GM19023 (cell line): ENCODE measurements at regions not wholly inside any gene's neighbourhood (a gene's known extent, or its start where the extent isn't known, plus 50 kb on each side); places are given as distances from the start of the nearest gene placed in this dataset.
"Not testable (repeated sequence)": the region's sequence is repeated elsewhere in the genome, so short reads cannot be mapped to it uniquely, and the experiment has no call there.

ENCODE experiments used
- ATAC-seq: cut with Tn5 transposase; IDR thresholded peaks from one replicate; pipeline ENCODE4 v1.9.1; 2021; ENCODE audit warnings: mild to moderate bottlenecking, moderate library complexity; ENCODE audit not compliant: unreplicated experiment

DNA sequence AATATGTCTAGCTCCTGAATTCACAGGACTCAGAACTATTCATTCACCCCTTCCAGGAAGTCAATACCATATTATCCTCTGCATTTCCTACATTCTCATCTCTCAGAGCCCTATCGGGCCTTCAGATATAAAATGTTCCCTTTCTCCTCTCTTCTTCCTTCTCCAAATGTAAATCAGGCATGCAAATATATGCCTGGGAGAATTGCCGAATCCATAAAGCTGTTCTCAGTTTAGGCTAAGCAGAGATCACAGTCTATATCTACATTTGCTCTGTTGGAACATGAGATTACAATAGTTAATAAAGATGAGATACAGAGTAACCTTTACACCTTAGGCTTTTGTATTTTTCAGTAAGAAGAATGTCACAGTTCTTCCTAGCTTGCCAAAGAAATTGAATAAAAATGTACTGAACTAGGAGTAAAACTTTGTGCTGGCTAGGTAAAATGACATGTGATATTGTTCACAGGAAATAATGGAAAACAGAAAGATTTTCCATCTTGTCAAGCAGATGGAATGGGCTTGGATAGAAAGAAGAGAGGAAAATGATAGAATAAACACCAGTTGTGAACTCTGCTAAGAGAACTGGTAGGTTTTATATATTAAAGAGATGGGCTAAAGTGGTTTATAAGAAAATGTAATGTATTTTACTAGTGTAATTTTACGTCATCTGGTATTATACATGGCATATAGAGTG is 161.5 kb downstream of the NRIP1 start:
- no peak for ATAC-seq

DNA sequence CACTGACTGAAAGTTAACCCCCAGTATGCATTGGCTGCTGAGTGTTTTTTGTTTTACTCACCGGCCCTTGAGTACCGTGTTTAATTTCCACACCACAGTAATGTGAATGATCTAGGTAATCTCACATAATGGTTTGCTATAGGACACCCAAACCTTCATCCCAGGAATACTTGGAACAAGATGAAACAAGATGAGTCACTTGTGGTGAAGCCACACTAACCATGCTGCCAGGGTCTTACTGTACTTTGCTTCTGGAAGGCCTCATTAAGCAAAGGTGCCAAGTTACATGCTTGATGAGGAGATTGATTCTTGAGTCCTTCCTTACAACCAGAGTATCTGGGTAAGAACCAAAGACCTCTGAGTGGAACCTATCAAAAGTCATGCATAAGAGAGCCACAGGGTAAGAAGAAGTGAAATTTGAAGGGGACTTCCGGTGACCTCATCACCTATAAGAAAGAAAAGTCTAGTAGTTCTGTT is 163.3 kb downstream of the NRIP1 start:
- peak; percentile 66 for ATAC-seq

DNA sequence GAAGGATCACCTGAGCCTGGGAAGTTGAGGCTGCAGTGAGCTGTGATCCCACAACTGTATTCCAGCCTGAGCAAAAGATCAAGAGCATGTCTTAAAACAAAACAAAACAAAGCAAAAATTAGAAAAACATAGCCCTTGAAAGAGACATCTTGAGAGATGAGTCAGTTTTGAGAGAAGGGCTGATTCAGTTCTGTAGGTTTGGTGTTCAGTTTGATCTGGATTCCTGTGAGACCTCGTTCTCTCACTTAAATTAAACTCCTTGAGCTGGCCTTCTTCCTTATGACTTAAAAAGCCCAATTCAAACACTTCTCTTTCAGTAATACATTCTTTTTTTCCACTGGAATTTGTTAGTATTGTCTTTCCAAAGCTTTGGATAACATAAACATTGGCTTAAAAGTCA is 164.2 kb downstream of the NRIP1 start:
- no peak for ATAC-seq

DNA sequence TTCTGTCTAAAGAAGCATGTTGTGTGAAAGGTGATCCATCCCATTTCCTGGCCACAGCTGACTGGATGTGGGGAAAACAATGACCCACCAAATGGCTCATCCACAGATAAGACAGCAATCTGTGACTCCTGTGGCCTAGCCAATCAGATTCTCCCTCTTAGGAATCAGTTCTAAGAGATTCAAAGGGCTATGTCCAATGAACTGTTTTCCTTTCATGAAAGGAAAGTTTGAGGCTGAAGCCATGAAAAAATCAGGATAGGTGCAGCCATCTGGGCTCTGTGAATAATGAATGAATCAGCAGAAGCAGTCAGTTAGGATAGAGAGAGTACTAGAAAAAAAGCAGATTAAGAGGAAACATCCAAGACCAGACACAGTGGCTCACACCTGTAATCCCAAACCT is 164.7 kb downstream of the NRIP1 start:
- no peak for ATAC-seq

DNA sequence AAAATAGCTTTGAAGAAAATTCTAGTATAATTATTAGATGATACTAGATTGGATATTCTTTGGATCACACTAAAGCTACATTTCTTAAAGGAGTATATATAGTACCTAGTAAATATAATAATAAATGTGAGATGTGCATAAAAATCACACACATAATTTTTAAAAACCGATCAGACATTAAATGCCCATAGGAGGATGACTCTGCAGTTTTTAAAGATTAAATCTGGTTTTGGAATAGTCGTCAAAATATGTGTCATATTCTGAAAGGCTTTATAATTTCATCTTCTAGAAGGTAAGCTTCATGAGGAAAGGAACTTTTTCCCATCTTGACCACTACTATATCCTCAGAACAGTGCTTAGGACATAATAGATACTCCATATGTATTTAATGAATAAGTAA is 169.0 kb downstream of the NRIP1 start:
- ATAC-seq = no peak

DNA sequence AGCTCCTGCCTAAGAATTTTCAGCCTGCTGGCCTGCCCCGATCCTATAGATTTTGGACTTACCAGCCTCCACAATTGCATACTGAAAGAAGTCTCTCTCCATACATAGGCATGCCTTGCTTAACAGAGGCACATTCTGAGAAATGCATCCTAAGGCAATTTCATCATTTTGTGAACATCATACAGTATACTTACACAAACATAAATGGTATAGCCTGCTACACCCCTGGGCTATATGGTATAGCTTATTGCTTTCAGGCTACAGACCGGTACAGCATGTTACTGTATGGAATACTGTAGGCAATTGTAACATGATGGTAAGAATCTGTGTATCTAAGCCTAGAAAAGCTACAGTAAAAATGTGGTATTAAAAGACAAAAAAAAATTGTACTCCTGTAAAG is 174.7 kb downstream of the NRIP1 start:
- no peak for ATAC-seq

DNA sequence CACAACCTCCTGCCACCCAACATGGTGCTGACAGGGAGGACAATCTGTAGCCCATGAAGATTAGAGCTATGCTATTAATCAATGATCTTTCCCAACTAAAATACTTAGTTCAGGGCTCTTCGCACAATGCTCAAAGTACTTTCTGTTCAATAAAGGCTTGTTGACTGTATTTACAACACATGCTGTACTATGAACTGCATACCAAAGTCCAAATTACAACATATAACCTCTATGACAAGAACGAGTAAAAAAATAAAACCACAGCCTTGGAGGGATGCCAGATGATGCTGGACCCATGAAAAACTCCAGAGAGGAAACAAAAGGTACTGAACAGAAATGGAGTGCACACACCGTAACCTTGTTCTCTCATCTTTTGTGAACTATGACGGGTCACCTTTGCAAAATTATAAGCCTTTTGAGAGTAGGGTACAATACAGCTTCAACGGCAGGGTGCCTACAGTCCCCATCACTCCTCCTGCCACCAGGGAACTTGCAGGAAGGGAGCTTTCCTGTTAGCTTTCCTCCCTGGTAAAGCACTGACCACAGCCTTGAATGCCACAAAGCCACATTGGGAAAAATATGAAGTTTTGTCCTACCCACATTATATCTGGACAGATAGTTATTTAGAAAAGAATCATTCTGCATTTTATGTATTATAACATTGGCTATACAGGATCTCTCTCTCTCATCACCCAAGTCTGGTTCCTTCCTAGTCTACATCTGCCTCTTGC is 175.6 kb downstream of the NRIP1 start:
- no peak for ATAC-seq

DNA sequence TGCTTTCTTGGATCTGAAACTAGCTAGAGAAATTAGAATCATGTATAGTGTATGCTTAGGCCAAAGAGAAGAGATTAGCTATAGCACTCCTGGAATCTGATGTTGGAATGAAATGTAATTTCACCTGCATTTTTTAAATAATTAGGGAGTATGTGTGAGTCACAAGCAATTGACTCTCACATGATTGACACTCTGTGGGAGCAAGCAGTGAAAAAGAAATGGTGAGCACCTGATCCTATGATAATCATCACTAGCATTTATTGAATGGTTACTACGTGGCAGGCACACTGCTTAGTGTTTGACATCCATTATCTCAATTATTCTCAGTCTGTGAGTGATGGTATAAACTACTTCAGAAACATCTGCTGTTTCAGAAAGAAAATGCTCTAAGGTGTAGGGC is 176.6 kb downstream of the NRIP1 start:
- no peak for ATAC-seq

DNA sequence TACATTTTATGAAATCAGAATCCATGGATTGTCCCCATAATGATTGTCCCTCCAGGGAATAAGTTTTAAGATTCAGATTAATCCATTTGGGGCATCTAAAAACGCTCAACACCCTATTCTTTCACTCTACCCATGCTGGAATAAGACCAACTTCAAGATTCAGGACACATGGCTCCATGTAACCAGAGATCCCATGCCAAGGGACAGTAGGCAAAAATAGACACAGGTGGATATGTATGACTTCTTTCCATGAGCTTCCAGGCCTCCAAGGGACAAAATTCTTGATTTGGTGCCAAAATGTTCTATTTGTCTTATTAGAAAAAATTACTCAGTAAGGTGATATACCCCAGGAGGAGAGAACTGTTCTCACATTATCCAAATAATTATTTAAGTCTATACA is 178.8 kb downstream of the NRIP1 start:
- ATAC-seq = no peak

DNA sequence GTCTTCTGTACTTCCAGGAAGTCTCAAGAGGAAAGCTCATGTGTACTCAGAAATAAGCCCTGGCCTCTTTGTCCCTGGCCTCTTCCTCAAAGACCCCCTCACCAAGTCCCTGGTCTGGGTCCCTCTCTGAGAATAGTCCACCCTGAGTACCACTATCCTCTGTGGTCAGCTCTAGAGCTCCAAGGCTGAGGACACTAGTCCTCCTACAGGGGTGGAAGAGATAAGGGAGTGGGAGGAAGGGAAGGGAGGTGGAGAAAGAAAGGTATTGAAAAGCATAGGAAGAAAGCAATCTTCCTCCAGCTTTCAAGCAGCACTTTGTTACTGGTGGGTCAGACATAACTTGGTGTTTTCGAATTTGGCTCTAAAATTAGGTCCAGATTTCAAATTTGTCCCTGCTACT is 181.4 kb downstream of the NRIP1 start:
- ATAC-seq = no peak

DNA sequence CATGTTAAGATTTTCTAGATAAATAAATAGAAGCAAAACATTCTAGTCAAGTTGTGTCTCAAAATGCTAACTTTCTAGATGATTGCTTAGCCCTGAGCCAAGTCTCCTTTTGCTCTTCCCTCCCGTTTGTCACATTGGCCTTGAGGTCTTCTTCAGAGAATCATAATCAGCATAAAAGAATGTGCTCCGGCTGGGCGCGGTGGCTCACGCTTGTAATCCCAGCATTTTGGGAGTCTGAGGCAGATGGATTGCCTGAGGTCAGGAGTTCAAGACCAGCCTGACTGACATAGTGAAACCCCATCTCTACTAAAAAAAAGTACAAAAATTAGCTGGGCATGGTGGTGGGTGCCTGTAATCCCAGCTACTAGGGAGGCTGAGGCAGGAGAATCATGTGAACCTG is 182.3 kb downstream of the NRIP1 start:
- ATAC-seq = not testable (repeated sequence)

DNA sequence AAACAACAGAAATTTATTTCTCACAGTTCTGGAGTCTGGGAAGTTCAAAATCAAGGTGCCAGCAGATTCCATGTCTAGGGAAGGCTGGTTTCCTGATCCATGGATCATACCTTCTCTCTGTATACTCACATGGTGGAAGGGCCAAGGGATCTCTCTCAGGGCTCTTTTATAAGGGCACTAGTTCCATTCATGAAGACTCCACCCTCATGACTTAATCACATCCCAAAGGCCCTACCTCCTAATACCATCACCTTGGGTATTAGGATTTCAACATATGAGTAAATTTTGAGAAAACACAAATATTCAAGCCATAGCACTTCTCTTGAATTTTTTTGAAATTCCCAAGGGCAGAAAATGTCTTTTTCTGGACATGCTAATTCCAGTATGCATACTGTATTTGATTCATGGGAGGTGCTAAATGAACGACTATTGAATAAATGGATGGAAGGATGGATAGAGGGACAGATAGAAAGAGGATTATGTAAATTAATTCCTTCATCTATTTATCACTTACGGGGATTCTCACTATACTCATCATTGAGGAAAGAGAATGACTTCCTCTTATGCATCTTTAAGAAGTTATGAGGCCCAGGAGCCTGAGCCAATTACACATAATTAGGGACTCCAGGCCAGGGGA is 182.8 kb downstream of the NRIP1 start:
- ATAC-seq = no peak

DNA sequence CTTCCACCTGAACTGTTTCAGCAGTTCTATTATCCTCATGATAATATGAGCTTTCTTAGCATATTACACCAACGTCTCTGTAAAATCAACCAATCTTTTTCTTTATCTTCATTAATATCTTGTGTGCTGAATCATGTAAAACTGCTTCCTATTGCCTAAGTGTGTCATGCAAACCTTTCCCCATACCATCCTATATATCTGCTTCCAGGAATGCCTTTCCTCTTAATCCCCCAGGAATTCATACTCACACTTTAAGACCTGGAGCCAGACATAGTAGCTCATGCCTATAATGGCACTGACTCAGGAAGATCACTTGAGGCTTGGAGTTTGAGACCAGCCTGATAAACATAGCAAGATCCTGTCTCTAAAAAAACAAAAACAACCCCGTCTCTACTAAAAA is 183.9 kb downstream of the NRIP1 start:
- no peak for ATAC-seq

DNA sequence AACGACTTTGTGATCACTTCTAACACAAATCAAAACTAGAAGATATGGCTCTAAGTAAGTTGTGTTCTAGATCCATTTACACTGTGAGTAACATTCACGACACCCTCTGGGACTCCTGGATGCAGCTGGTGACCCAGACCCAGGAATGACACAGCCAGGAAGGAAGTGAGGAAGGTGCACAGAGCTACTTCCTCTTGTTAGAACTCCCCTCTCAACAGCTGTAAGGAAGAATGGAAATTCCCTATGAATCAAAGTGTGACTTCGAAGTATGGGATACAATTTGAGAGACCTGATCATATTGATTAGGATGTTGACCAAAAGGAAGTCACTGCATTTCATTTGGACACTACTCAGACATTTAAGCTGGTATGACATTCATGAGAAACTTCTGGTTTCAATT is 185.3 kb downstream of the NRIP1 start:
- no peak for ATAC-seq

DNA sequence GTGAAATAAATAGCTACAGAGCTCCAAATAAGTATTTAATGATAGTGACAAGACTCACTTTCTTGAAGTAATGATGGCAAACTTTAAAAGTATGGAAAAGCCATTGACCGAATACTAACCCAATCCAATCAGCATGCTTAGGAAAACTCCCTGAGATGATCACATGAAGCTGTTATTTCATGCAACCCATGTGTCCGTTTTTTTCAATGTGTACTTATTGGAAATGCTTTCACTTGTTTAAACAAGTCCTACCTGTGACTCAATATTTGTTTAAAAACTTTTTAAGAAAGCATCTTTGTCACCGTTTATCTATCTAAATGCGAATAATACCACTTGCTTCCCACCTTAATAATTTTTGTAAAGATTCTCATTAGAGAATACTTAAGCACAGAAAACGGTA is 185.8 kb downstream of the NRIP1 start:
- no peak for ATAC-seq

DNA sequence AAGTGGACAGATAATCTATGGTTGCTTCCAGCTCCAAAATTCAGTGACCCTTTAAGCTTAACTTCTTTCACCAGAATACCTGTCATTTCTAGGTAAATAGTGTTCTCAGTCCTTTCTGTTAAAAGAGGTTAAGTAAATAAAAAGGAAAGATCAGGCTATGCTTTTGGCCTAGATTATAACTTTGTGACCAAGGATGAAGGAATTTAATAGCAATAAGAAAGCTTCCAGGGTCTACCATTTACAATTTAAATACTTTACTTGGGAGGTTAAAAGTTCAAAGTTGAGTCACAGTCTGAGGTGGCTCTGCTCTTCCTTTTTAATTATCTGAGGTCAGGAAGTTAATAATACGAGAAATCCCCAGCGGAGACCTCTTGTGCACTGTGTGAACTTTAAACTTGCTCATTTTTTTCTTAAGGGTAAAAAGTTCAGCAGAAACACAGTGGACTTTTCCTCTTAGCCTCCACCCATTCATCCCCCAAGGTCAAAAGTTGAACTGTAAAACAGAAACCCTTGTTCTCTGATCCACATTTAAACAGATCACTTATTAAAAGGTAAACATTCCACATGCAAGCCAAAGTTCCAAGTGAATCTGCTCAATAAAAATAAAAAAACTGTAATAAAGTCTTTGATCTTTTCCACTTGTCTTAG is 187.1 kb downstream of the NRIP1 start:
- ATAC-seq = no peak

DNA sequence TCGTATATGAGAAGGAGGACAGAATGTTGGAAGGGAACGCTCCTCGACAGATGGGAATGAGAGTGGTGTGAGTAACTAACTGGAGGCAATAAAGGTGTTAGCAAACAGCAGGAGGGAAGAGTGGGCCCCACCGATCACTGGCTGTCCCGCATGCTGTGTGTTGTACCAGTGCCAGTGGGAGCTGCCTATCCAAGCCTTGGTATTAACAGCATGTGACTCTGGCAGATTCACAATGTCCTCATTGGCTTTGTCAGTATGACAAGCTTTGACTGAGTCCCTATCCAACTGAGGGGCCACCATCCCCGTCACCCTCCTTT is 188.3 kb downstream of the NRIP1 start:
- no peak for ATAC-seq

DNA sequence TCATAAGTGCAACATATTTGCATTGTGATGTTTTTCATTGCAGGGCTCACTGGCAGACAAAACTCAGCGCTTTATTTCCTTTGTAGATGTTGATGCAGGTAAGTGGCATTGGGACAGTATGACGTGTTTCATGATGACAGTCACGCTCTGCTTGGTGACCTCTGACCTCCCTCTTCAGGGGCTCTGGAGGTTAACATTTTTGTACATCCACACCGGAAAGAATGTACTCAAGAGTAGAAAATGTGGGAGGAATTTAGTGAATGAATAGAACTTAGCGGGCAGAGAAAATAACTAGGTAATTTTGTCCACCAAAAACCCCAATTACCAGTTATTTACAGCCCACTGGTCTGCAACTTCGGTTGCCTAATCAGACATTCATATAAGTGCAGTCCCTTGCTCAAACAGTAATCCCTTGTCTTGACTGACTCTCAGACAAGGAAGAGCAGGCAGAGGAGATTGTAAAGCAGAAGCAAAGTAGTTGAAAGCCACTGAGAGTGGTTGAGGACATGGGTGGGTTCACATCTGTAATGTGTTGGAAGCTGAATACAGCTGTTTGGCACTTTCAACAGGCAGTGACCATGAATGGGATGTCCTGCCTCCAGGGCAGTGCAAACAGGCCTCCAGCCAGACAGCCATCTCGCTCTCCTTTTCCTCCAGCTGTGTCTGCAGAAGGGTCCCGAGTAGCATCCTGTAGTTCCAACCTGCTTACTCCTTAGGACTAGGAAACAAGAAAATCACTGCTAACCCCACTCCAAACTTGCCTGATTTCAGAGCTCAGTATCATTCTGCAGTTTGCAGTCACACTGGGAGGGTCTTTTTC is 188.9 kb downstream of the NRIP1 start:
- ATAC-seq = peak; percentile 69

DNA sequence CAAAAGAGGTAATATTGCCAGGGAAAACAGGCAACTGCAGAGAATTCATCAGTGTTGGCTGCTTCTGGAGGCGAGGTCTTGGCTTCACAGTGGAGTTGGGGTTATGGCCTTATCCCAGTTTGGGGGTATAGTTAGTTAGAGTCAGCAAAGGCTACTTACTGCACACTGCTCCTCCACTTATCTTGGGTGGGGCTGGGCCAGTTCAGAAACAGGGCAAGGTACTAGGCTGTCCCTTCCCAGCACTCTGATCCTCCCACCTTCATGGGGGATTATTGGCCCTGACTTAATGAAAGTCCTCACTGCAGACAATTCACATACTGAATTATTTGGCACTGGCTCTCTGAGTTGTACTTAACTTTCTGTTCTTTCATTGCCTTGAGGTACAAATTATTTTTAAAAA is 189.6 kb downstream of the NRIP1 start:
- no peak for ATAC-seq

DNA sequence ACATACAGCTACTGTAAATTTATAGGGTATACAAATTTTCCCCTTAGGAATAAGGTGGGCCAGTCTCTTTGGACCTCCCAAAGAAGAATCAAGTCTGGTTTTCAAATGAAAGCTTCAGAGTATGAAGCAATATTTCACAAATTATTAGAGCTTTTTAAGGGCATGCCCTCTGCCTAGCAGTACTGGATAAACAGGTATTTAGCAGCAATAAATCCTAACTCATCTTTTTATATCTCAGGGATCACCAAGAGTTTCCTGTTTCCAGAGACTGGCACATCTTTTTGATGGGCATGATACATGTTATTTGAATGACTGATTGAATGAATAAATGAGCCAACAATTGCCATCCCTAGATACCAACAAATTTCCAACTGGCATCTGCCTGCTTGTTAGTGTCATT is 190.4 kb downstream of the NRIP1 start:
- no peak for ATAC-seq

DNA sequence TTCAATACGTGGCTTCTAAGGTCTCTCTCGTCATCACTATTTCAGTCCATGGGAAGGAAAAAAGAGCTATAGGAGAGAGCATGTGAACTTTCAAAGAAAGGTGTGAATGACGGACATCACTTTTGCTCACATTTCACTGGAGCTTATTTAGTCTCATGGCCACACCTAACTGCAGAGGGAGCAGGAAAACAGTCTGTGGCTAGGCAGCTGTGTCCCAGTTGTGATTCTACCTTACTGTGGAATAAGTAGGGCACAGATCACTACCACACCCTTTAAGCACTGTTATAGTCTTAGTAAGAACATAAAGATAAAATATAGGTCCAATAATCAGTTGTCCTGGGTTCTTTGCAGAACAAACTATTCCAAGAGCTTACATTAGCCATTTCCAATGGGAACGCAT is 192.9 kb downstream of the NRIP1 start:
- no peak for ATAC-seq
